ENCODE measurements at regions not wholly inside any gene's neighbourhood (a gene's known extent, or its start where the extent isn't known, plus 50 kb on each side); places are given as distances from the start of the nearest gene placed in this dataset.

DNA sequence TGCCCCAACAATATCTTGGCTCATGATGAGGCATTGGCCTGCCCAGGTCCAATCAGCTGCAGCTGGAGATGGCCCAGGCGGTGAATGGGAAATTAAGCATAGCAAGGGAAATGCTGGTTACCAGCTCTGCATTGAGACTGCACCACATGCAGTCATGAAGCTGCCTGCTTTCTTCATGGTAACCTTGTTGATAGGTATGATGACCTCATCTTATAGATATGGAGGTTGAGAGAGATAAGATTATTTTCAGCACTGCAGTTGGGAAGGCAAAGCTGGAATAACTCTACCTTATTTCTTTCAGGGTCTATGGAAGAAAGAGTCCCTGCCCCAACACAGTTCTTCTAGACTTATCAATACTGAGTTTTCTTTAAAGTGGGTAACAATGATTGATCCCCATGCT lies 180.1 kb downstream of the ICE1 start:
- no peak overlapping the region for H3K27ac ChIP-seq
- no peak for TF ChIP-seq Cebpa-rat (IDR thresholded peaks at IDR 0.05)
- no peaks in the 10 kb centered on the region for H3K27me3 ChIP-seq
- H3K9ac ChIP-seq, result no peak overlapping the region
- no peaks in the 10 kb centered on the region for H3K4me1 ChIP-seq
- H3K36me3 ChIP-seq, result no peaks in the 10 kb centered on the region
- no peaks in the 10 kb centered on the region; a peak in 1 of 22 replicates for H3K9me3 ChIP-seq (replicated peaks in 1 of 11)
- no peak overlapping the region for H3K4me3 ChIP-seq
- no peak overlapping the region for H3K4me2 ChIP-seq
- H4K20me1 ChIP-seq, result no peaks in the 10 kb centered on the region

DNA sequence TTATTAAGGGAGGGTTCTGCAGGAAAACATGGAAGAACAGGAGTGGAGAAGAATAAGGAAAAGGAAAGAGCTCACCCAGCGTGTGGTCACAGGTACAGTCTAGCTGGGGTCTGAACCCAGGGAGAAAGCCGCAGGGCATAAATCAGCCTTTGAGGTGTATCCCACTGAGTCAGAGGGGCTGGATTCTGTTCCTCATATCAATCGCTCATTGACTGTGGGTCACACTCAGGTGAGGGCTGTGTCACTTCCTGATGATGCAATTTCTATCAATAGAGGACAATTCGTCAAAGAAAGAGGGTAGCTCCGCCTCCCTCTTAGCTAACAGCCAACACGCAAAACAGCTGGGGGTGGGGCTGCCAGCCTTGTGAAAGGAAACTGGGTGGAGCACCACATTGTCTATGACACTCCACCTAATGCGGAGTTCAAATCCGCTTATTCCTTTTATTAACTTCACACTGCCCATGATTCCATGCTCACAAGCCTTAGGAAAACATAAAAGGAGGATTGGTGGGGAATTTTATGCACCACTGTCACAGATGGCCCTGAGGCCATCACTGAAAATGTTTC lies 176.2 kb downstream of the ICE1 start:
- Histone ChIP-seq H3K4me1 (no peaks in the 10 kb centered on the region), H3K4me2 (no peak overlapping the region), H3K27me3 (no peaks in the 10 kb centered on the region), H3K4me3 (no peak overlapping the region), H3K36me3 (no peaks in the 10 kb centered on the region), H4K20me1 (no peaks in the 10 kb centered on the region), H3K9me3 (replicated peaks in 1 of 11) (no peaks in the 10 kb centered on the region; a peak in 1 of 22 replicates), H3K9ac (no peak overlapping the region), H3K27ac (no peak overlapping the region)
- TF ChIP-seq Cebpa-rat (IDR thresholded peaks at IDR 0.05), result no peak

GRCh38 chr5:5593391-5593790 lies 170.9 kb downstream of the ICE1 start:
- Histone ChIP-seq H3K9me3 (replicated peaks in 1 of 11) (peaks cover 0 to 4% (median 0%) of the 10 kb centered on the region in 11 experiments; a peak in 2 of 22 replicates), H3K27ac (no peak overlapping the region), H3K4me3 (no peak overlapping the region), H3K4me1 (no peaks in the 10 kb centered on the region), H3K36me3 (no peaks in the 10 kb centered on the region), H3K27me3 (no peaks in the 10 kb centered on the region), H3K4me2 (no peak overlapping the region), H4K20me1 (no peaks in the 10 kb centered on the region), H3K9ac (no peak overlapping the region)
- TF ChIP-seq Cebpa-rat (IDR thresholded peaks at IDR 0.05), result no peak

GRCh38 chr5:5592541-5592940 lies 170.1 kb downstream of the ICE1 start:
- Histone ChIP-seq H4K20me1 (no peaks in the 10 kb centered on the region), H3K4me1 (no peaks in the 10 kb centered on the region), H3K36me3 (no peaks in the 10 kb centered on the region), H3K4me2 (no peak overlapping the region), H3K9me3 (replicated peaks in 1 of 11) (peaks cover 0 to 4% (median 0%) of the 10 kb centered on the region in 11 experiments; a peak in 1 of 22 replicates), H3K27ac (no peak overlapping the region), H3K4me3 (no peak overlapping the region), H3K27me3 (no peaks in the 10 kb centered on the region), H3K9ac (no peak overlapping the region)
- TF ChIP-seq Cebpa-rat (IDR thresholded peaks at IDR 0.05), result no peak

DNA sequence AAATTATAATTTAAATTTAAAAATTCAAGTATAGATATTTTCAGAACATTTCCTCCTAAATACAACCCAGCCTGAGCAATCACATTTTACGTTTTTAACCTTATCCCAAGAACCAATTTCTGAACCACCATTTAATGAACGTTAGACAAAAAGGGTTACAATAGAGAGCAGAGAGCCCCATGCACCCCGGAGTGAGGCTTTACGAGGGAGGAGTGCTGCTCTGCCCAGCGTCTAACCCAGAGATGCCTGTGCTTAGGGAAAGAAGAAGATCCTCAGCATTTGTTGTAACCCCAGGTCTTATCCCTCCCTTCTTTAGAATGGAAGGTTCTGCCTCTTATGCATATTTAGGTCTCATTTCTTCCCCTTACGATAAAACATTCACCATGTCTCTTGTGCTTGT lies 169.1 kb downstream of the ICE1 start:
- Histone ChIP-seq H3K27ac (no peak overlapping the region), H3K9me3 (replicated peaks in 1 of 11) (peaks cover 0 to 4% (median 0%) of the 10 kb centered on the region in 11 experiments; a peak in 1 of 22 replicates), H3K27me3 (no peaks in the 10 kb centered on the region), H3K36me3 (no peaks in the 10 kb centered on the region), H3K9ac (no peak overlapping the region), H4K20me1 (no peaks in the 10 kb centered on the region), H3K4me3 (no peak overlapping the region), H3K4me1 (no peaks in the 10 kb centered on the region), H3K4me2 (no peak overlapping the region)
- TF ChIP-seq Cebpa-rat (IDR thresholded peaks at IDR 0.05), result no peak

- Histone ChIP-seq H3K27me3 (no peaks in the 10 kb centered on the region), H3K4me3 (no peak overlapping the region), H3K36me3 (no peaks in the 10 kb centered on the region), H4K20me1 (no peaks in the 10 kb centered on the region), H3K4me2 (no peak overlapping the region), H3K9me3 (replicated peaks in 1 of 11) (peaks cover 0 to 12% (median 0%) of the 10 kb centered on the region in 11 experiments; a peak in 1 of 22 replicates), H3K9ac (no peak overlapping the region), H3K27ac (no peak overlapping the region), H3K4me1 (no peaks in the 10 kb centered on the region)
- no peak for TF ChIP-seq Cebpa-rat (IDR thresholded peaks at IDR 0.05)
These were observed 167.4 kb downstream of the ICE1 start for GRCh38 chr5:5589857-5590256.

DNA sequence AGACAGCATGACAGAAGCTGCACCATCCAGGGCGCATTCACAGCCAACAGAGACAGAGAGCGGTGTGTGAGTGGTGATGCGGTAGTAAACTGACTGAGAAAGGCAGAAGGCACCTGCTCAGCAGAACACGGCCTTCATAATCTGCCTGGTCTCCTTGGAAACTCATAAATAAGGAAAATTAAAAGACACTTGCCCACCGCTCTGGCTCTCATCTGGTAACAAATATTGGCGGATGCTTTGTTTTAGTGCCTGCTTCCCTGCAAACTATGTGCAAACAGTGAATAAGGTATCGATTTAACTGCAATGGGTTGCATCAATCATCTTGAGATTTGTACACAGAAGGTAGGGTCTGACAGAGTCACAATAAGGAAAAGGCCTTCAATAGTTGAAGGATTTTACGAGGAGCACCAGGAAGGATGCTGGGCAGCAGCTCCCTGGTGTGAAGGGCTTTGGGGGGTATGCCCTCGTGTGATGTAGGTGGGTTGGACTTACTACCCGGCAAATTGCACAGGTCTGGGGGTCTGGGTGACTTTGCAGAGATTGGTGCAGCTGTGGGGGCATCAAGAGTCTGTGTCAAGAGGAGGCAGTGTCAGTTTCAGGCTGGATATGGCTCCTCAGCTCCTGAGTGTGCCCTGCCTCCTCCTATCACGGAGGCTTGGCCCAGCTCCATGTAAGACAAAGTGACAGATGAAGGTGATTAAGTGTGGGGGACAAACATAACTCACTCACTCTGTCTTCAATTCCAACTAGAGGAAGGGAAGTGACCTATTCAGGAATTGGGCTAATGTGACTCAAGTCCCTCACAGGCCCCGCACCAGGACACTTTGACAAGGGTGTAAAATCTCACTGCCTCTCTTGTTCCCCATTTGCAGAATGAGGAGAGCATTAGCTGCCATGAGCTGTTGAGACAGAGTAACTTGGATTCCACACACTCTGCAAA lies 166.7 kb downstream of the ICE1 start:
- H4K20me1 ChIP-seq, result no peaks in the 10 kb centered on the region
- no peak overlapping the region for H3K27ac ChIP-seq
- H3K4me3 ChIP-seq, result no peak overlapping the region
- H3K9ac ChIP-seq, result no peak overlapping the region
- TF ChIP-seq Cebpa-rat (IDR thresholded peaks at IDR 0.05), result no peak
- H3K27me3 ChIP-seq, result no peaks in the 10 kb centered on the region
- peaks cover 0 to 12% (median 0%) of the 10 kb centered on the region in 11 experiments; a peak in 1 of 22 replicates for H3K9me3 ChIP-seq (replicated peaks in 1 of 11)
- H3K4me2 ChIP-seq, result no peak overlapping the region
- H3K36me3 ChIP-seq, result no peaks in the 10 kb centered on the region
- no peaks in the 10 kb centered on the region for H3K4me1 ChIP-seq

DNA sequence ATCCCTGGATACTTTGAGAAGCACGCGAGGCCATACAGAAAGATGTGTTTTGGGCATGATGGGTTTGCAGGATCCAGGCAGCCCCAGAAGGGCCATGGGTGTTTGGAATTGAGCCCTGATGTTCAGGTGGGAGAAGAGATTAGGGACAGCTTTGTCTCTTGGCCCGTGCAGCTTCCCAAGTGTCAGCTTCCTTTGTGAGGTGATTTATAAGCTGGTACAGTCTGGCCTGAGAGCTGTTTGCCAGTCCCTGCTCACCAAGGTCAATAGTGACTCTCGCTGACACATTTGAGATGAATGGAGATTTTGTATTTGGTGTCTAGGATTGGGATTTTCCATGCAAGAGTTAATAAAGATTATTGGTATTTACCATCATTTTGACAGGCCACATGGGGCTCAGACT lies 165.9 kb downstream of the ICE1 start:
- H3K4me1 ChIP-seq, result no peaks in the 10 kb centered on the region
- peaks cover 0 to 12% (median 0%) of the 10 kb centered on the region in 11 experiments; a peak in 1 of 22 replicates for H3K9me3 ChIP-seq (replicated peaks in 1 of 11)
- H4K20me1 ChIP-seq, result no peaks in the 10 kb centered on the region
- no peaks in the 10 kb centered on the region for H3K36me3 ChIP-seq
- no peak overlapping the region for H3K4me3 ChIP-seq
- no peak for TF ChIP-seq Cebpa-rat (IDR thresholded peaks at IDR 0.05)
- no peaks in the 10 kb centered on the region for H3K27me3 ChIP-seq
- no peak overlapping the region for H3K4me2 ChIP-seq
- no peak overlapping the region for H3K9ac ChIP-seq
- H3K27ac ChIP-seq, result no peak overlapping the region

DNA sequence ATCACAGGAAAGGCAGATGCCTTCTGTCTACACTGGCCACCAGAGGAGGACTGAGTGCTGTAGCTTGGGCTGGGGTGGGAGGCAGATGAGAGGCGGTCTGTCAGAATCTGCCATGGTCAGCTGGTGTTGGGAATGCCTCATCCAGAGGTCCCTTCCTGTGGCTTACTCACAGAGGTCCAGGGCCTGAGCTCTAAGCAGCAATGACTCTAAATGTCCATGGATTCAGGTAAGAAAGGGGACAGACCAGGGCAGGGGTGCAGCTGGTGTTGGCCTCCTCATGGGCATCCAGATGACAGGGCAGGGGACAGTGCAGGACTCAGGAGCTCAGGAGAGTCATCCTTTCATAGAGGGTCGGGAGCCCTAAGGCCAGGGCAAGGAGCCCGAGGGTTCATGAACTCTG lies 165.0 kb downstream of the ICE1 start:
- Histone ChIP-seq H3K27ac (no peak overlapping the region), H3K36me3 (no peaks in the 10 kb centered on the region), H3K9me3 (replicated peaks in 1 of 11) (peaks cover 0 to 12% (median 0%) of the 10 kb centered on the region in 11 experiments; a peak in 1 of 22 replicates), H3K4me3 (no peak overlapping the region), H3K9ac (no peak overlapping the region), H3K27me3 (no peaks in the 10 kb centered on the region), H3K4me2 (no peak overlapping the region), H4K20me1 (no peaks in the 10 kb centered on the region), H3K4me1 (no peaks in the 10 kb centered on the region)
- TF ChIP-seq Cebpa-rat (IDR thresholded peaks at IDR 0.05), result no peak

Data from BLaER1 treated with 17β-estradiol and CSF1 and Interleukin-3, amounts not matched to agents 10 nM and 100 nM (cell line).